ENCODE measurements at regions not wholly inside any gene's neighbourhood (a gene's known extent, or its start where the extent isn't known, plus 50 kb on each side); places are given as distances from the start of the nearest gene placed in this dataset.

DNA sequence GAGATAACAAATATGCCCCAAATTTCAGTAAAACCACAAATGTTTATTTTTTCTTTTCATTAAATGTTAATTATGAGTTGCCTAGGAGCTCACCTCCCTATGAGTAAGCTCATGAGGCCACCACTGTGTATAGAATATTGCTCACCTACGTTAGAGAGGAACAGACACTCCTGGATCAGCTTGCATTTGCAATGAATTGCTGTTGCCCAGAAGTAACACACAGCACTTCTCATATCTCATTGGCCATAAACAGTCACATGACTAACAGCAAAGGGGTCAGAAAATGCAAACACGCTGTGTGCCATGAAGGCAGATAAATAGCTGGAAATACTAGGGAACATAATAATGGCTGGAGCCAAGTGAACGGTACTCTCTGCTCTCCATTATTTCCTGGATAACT lies 89.0 kb upstream of the GALNT5 start:
- TF ChIP-seq, protein P1, sequence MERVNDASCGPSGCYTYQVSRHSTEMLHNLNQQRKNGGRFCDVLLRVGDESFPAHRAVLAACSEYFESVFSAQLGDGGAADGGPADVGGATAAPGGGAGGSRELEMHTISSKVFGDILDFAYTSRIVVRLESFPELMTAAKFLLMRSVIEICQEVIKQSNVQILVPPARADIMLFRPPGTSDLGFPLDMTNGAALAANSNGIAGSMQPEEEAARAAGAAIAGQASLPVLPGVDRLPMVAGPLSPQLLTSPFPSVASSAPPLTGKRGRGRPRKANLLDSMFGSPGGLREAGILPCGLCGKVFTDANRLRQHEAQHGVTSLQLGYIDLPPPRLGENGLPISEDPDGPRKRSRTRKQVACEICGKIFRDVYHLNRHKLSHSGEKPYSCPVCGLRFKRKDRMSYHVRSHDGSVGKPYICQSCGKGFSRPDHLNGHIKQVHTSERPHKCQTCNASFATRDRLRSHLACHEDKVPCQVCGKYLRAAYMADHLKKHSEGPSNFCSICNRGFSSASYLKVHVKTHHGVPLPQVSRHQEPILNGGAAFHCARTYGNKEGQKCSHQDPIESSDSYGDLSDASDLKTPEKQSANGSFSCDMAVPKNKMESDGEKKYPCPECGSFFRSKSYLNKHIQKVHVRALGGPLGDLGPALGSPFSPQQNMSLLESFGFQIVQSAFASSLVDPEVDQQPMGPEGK (CRISPR knock-in tag; IDR thresholded peaks at IDR 0.05; ENCODE audit: borderline replicate concordance): no peak
- TF ChIP-seq OSR1 (CRISPR knock-in tag; IDR thresholded peaks at IDR 0.05) (no peak), PPARA (CRISPR knock-in tag; IDR thresholded peaks at IDR 0.05; ENCODE audit: borderline replicate concordance) (no peak), ZFP3 (CRISPR knock-in tag; IDR thresholded peaks at IDR 0.05) (no peak), BACH2 (CRISPR knock-in tag; IDR thresholded peaks at IDR 0.05; ENCODE audit: borderline replicate concordance) (no peak), ESRRG (CRISPR knock-in tag; IDR thresholded peaks at IDR 0.05) (no peak), ARNTL (CRISPR knock-in tag; IDR thresholded peaks at IDR 0.05; ENCODE audit: borderline replicate concordance, low read depth) (no peak)
- TF ChIP-seq, protein P2, sequence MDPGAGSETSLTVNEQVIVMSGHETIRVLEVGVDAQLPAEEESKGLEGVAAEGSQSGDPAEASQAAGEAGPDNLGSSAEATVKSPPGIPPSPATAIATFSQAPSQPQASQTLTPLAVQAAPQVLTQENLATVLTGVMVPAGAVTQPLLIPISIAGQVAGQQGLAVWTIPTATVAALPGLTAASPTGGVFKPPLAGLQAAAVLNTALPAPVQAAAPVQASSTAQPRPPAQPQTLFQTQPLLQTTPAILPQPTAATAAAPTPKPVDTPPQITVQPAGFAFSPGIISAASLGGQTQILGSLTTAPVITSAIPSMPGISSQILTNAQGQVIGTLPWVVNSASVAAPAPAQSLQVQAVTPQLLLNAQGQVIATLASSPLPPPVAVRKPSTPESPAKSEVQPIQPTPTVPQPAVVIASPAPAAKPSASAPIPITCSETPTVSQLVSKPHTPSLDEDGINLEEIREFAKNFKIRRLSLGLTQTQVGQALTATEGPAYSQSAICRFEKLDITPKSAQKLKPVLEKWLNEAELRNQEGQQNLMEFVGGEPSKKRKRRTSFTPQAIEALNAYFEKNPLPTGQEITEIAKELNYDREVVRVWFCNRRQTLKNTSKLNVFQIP (CRISPR knock-in tag; IDR thresholded peaks at IDR 0.05; ENCODE audit: borderline replicate concordance, low read depth): no peak
- TF ChIP-seq, protein P3, sequence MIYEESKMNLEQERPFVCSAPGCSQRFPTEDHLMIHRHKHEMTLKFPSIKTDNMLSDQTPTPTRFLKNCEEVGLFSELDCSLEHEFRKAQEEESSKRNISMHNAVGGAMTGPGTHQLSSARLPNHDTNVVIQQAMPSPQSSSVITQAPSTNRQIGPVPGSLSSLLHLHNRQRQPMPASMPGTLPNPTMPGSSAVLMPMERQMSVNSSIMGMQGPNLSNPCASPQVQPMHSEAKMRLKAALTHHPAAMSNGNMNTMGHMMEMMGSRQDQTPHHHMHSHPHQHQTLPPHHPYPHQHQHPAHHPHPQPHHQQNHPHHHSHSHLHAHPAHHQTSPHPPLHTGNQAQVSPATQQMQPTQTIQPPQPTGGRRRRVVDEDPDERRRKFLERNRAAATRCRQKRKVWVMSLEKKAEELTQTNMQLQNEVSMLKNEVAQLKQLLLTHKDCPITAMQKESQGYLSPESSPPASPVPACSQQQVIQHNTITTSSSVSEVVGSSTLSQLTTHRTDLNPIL (CRISPR knock-in tag; IDR thresholded peaks at IDR 0.05; ENCODE audit: low read depth): no peak
- TF ChIP-seq, protein P4, sequence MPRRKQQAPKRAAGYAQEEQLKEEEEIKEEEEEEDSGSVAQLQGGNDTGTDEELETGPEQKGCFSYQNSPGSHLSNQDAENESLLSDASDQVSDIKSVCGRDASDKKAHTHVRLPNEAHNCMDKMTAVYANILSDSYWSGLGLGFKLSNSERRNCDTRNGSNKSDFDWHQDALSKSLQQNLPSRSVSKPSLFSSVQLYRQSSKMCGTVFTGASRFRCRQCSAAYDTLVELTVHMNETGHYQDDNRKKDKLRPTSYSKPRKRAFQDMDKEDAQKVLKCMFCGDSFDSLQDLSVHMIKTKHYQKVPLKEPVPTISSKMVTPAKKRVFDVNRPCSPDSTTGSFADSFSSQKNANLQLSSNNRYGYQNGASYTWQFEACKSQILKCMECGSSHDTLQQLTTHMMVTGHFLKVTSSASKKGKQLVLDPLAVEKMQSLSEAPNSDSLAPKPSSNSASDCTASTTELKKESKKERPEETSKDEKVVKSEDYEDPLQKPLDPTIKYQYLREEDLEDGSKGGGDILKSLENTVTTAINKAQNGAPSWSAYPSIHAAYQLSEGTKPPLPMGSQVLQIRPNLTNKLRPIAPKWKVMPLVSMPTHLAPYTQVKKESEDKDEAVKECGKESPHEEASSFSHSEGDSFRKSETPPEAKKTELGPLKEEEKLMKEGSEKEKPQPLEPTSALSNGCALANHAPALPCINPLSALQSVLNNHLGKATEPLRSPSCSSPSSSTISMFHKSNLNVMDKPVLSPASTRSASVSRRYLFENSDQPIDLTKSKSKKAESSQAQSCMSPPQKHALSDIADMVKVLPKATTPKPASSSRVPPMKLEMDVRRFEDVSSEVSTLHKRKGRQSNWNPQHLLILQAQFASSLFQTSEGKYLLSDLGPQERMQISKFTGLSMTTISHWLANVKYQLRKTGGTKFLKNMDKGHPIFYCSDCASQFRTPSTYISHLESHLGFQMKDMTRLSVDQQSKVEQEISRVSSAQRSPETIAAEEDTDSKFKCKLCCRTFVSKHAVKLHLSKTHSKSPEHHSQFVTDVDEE (CRISPR knock-in tag; IDR thresholded peaks at IDR 0.05): no peak
